ENCODE measurements at regions not wholly inside any gene's neighbourhood (a gene's known extent, or its start where the extent isn't known, plus 50 kb on each side); places are given as distances from the start of the nearest gene placed in this dataset.

- no peak for DNase-seq
Observed at GRCh38 chr4:81574991-81575390, 103.3 kb upstream of the RASGEF1B start.

GRCh38 chr4:81573840-81574239, 102.1 kb upstream of the RASGEF1B start:
- DNase-seq, result no peak

- no peak for DNase-seq
Observed at GRCh38 chr4:81572402-81572801, 100.7 kb upstream of the RASGEF1B start.

GRCh38 chr4:81571105-81571504, 99.4 kb upstream of the RASGEF1B start:
- DNase-seq, result no peak

GRCh38 chr4:81566161-81566591, 94.5 kb upstream of the RASGEF1B start:
- DNase-seq, result no peak

- no peak for DNase-seq
Observed at GRCh38 chr4:81565142-81565870, 93.6 kb upstream of the RASGEF1B start.

GRCh38 chr4:81564025-81564424, 92.3 kb upstream of the RASGEF1B start:
- DNase-seq, result no peak

GRCh38 chr4:81562093-81562492, 90.4 kb upstream of the RASGEF1B start:
- no peak for DNase-seq

- DNase-seq, result no peak
Observed at GRCh38 chr4:81557306-81557705, 85.6 kb upstream of the RASGEF1B start.

GRCh38 chr4:81555489-81555888, 83.8 kb upstream of the RASGEF1B start:
- DNase-seq, result no peak

- no peak for DNase-seq
Observed at GRCh38 chr4:81552086-81552485, 80.4 kb upstream of the RASGEF1B start.

GRCh38 chr4:81550388-81550859, 78.7 kb upstream of the RASGEF1B start:
- DNase-seq, result no peak

GRCh38 chr4:81549984-81550383, 78.3 kb upstream of the RASGEF1B start:
- no peak for DNase-seq

- DNase-seq, result no peak
Observed at GRCh38 chr4:81546777-81547176, 75.1 kb upstream of the RASGEF1B start.

- DNase-seq, result no peak
Observed at GRCh38 chr4:81541161-81541945, 69.6 kb upstream of the RASGEF1B start.

- no peak for DNase-seq
Observed at GRCh38 chr4:81538716-81539427, 67.2 kb upstream of the RASGEF1B start.

GRCh38 chr4:81531410-81531809, 59.7 kb upstream of the RASGEF1B start:
- DNase-seq, result no peak

GRCh38 chr4:81528979-81529378, 57.3 kb upstream of the RASGEF1B start:
- DNase-seq, result no peak

- no peak for DNase-seq
Observed at GRCh38 chr4:81528200-81528599, 56.5 kb upstream of the RASGEF1B start.

GRCh38 chr4:81527709-81528108, 56.0 kb upstream of the RASGEF1B start:
- DNase-seq, result no peak

GRCh38 chr4:81527115-81527514, 55.4 kb upstream of the RASGEF1B start:
- DNase-seq, result no peak

- no peak for DNase-seq
Observed at GRCh38 chr4:81526706-81527105, 55.0 kb upstream of the RASGEF1B start.

GRCh38 chr4:81523672-81524327, 52.1 kb upstream of the RASGEF1B start:
- no peak for DNase-seq
